ENCODE measurements at regions not wholly inside any gene's neighbourhood (a gene's known extent, or its start where the extent isn't known, plus 50 kb on each side); places are given as distances from the start of the nearest gene placed in this dataset.

- TF ChIP-seq, protein P1, sequence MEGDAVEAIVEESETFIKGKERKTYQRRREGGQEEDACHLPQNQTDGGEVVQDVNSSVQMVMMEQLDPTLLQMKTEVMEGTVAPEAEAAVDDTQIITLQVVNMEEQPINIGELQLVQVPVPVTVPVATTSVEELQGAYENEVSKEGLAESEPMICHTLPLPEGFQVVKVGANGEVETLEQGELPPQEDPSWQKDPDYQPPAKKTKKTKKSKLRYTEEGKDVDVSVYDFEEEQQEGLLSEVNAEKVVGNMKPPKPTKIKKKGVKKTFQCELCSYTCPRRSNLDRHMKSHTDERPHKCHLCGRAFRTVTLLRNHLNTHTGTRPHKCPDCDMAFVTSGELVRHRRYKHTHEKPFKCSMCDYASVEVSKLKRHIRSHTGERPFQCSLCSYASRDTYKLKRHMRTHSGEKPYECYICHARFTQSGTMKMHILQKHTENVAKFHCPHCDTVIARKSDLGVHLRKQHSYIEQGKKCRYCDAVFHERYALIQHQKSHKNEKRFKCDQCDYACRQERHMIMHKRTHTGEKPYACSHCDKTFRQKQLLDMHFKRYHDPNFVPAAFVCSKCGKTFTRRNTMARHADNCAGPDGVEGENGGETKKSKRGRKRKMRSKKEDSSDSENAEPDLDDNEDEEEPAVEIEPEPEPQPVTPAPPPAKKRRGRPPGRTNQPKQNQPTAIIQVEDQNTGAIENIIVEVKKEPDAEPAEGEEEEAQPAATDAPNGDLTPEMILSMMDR (conservative IDR thresholded peaks at IDR 0.05) = no peak
- no peak for TF ChIP-seq ZFX (IDR thresholded peaks at IDR 0.05)
Observed at GRCh38 chr2:144111437-144111836, 408.5 kb downstream of the ZEB2 start.

Measured in C4-2B (cell line).